ENCODE measurements at regions not wholly inside any gene's neighbourhood (a gene's known extent, or its start where the extent isn't known, plus 50 kb on each side); places are given as distances from the start of the nearest gene placed in this dataset.

- Histone ChIP-seq H3K4me1 (ENCODE audit: low read depth) (no peaks in the 10 kb centered on the region), H3K27ac (no peak overlapping the region), H3K36me3 (no peaks in the 10 kb centered on the region), H3K27me3 (no peaks in the 10 kb centered on the region), H3K4me3 (no peak overlapping the region), H3K9me3 (ENCODE audit: low read depth) (no peaks in the 10 kb centered on the region)
- TF ChIP-seq CTCF (IDR thresholded peaks at IDR 0.05; ENCODE audit: low read depth, low read length) = no peak
- DNase-seq (ENCODE audit: low read depth in 1 of 2, low spot score in 1 of 2) = no peak
Measured at GRCh38 chr2:7725850-7726242, 808.6 kb downstream of the RNF144A start.

GRCh38 chr2:7726989-7727388, 809.8 kb downstream of the RNF144A start:
- H3K4me3 ChIP-seq = no peak overlapping the region
- no peak for DNase-seq (ENCODE audit: low read depth in 1 of 2, low spot score in 1 of 2)
- H3K36me3 ChIP-seq = no peaks in the 10 kb centered on the region
- no peaks in the 10 kb centered on the region for H3K27me3 ChIP-seq
- TF ChIP-seq CTCF (IDR thresholded peaks at IDR 0.05; ENCODE audit: low read depth, low read length) = no peak
- no peaks in the 10 kb centered on the region for H3K4me1 ChIP-seq (ENCODE audit: low read depth)
- no peaks in the 10 kb centered on the region for H3K9me3 ChIP-seq (ENCODE audit: low read depth)
- H3K27ac ChIP-seq = no peak overlapping the region

- H3K27ac ChIP-seq = no peak overlapping the region
- H3K4me1 ChIP-seq (ENCODE audit: low read depth) = no peaks in the 10 kb centered on the region
- no peak overlapping the region for H3K4me3 ChIP-seq
- no peak for TF ChIP-seq CTCF (IDR thresholded peaks at IDR 0.05; ENCODE audit: low read depth, low read length)
- no peaks in the 10 kb centered on the region for H3K9me3 ChIP-seq (ENCODE audit: low read depth)
- H3K27me3 ChIP-seq = no peaks in the 10 kb centered on the region
- no peaks in the 10 kb centered on the region for H3K36me3 ChIP-seq
- DNase-seq (ENCODE audit: low read depth in 1 of 2, low spot score in 1 of 2) = no peak
Measured at GRCh38 chr2:7728388-7728787, 811.2 kb downstream of the RNF144A start.

GRCh38 chr2:7730449-7730848, 813.2 kb downstream of the RNF144A start:
- Histone ChIP-seq H3K4me3 (no peak overlapping the region), H3K27me3 (no peaks in the 10 kb centered on the region), H3K9me3 (ENCODE audit: low read depth) (no peaks in the 10 kb centered on the region), H3K27ac (no peak overlapping the region), H3K36me3 (no peaks in the 10 kb centered on the region), H3K4me1 (ENCODE audit: low read depth) (no peaks in the 10 kb centered on the region)
- TF ChIP-seq CTCF (IDR thresholded peaks at IDR 0.05; ENCODE audit: low read depth, low read length) = no peak
- no peak for DNase-seq (ENCODE audit: low read depth in 1 of 2, low spot score in 1 of 2)

GRCh38 chr2:7730990-7731389, 813.8 kb downstream of the RNF144A start:
- H3K36me3 ChIP-seq = no peaks in the 10 kb centered on the region
- TF ChIP-seq CTCF (IDR thresholded peaks at IDR 0.05; ENCODE audit: low read depth, low read length) = no peak
- H3K27ac ChIP-seq = no peak overlapping the region
- no peak for DNase-seq (ENCODE audit: low read depth in 1 of 2, low spot score in 1 of 2)
- no peaks in the 10 kb centered on the region for H3K4me1 ChIP-seq (ENCODE audit: low read depth)
- no peaks in the 10 kb centered on the region for H3K27me3 ChIP-seq
- no peaks in the 10 kb centered on the region for H3K9me3 ChIP-seq (ENCODE audit: low read depth)
- no peak overlapping the region for H3K4me3 ChIP-seq

GRCh38 chr2:7732497-7732896, 815.3 kb downstream of the RNF144A start:
- TF ChIP-seq CTCF (IDR thresholded peaks at IDR 0.05; ENCODE audit: low read depth, low read length) = no peak
- no peak overlapping the region for H3K4me3 ChIP-seq
- H3K27ac ChIP-seq = no peak overlapping the region
- H3K4me1 ChIP-seq (ENCODE audit: low read depth) = no peaks in the 10 kb centered on the region
- no peaks in the 10 kb centered on the region for H3K9me3 ChIP-seq (ENCODE audit: low read depth)
- H3K27me3 ChIP-seq = no peaks in the 10 kb centered on the region
- no peak for DNase-seq (ENCODE audit: low read depth in 1 of 2, low spot score in 1 of 2)
- H3K36me3 ChIP-seq = no peaks in the 10 kb centered on the region
